Body of pancreas (tissue), 4 donors: ENCODE measurements at regions not wholly inside any gene's neighbourhood (a gene's known extent, or its start where the extent isn't known, plus 50 kb on each side); places are given as distances from the start of the nearest gene placed in this dataset.

Experiments used
- POLR2A ChIP-seq, 3 donors: fragments of 450-650 bp; IDR thresholded peaks; one replicate each; pipeline ENCODE4 v1.6.1; 2016; ENCODE audit warnings: antibody characterized with exemption in 3 of 3, mild to moderate bottlenecking in 2 of 3
- TF ChIP-seq, protein P1 (sequence below), 7 experiments: fragments of 450-650 bp in 4 of 7; fragments of 200-600 bp in 3 of 7; sonication (generic) in 3 of 7; IDR thresholded peaks; one replicate each; pipeline ENCODE4 v1.5.1; 2016 to 2019; ENCODE audit warnings: antibody characterized with exemption in 7 of 7

- TF ChIP-seq, protein P1, sequence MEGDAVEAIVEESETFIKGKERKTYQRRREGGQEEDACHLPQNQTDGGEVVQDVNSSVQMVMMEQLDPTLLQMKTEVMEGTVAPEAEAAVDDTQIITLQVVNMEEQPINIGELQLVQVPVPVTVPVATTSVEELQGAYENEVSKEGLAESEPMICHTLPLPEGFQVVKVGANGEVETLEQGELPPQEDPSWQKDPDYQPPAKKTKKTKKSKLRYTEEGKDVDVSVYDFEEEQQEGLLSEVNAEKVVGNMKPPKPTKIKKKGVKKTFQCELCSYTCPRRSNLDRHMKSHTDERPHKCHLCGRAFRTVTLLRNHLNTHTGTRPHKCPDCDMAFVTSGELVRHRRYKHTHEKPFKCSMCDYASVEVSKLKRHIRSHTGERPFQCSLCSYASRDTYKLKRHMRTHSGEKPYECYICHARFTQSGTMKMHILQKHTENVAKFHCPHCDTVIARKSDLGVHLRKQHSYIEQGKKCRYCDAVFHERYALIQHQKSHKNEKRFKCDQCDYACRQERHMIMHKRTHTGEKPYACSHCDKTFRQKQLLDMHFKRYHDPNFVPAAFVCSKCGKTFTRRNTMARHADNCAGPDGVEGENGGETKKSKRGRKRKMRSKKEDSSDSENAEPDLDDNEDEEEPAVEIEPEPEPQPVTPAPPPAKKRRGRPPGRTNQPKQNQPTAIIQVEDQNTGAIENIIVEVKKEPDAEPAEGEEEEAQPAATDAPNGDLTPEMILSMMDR (IDR thresholded peaks at IDR 0.05) = no peak
- no peak for TF ChIP-seq POLR2A (IDR thresholded peaks at IDR 0.05)
Measured at GRCh38 chr20:57895161-57895855, 185.5 kb upstream of the PMEPA1 start.
